GM19372 (cell line): ENCODE measurements at regions not wholly inside any gene's neighbourhood (a gene's known extent, or its start where the extent isn't known, plus 50 kb on each side); places are given as distances from the start of the nearest gene placed in this dataset.

Source experiments
- ATAC-seq: cut with Tn5 transposase; IDR thresholded peaks from one replicate; pipeline ENCODE4 v1.9.1; 2021; ENCODE audit warnings: mild to moderate bottlenecking, low read depth, moderate library complexity; ENCODE audit not compliant: unreplicated experiment

DNA sequence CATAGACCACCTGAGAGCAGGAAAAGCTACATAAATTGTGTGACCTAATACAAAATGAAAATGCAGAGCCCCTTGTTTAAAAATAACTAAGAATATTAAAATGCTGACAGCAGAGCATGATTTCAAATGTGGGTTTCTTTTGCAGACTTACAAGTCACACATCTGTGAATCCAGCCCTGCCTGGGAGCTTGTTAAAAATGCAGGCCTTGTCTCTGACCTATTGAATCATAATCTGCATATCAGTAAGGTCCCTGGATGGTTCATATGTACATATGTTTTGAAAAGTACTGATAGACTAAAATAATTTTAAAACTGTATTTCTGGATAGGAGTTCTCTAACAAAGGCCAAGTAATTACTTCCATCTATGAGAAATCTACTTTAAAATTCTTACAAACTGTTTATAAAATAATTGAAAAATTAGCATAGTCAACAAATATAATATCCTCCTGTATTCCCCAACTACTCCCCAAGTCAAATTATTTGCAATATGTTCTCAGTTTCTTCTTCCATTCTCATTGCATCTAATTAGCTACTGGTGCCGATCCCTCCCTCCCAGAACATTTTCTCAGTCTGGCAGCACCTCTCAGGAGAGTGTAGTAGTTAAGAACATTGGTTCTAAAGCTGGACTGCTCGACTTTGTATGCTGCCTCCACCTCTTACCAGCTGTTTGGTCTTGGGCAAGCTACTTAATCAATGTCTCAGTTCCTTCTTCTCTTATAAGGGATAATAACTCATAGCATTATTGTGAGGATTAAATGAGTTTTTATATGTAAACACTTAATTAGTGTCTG, 1040.4 kb upstream of the CDH2 start:
- no peak for ATAC-seq

DNA sequence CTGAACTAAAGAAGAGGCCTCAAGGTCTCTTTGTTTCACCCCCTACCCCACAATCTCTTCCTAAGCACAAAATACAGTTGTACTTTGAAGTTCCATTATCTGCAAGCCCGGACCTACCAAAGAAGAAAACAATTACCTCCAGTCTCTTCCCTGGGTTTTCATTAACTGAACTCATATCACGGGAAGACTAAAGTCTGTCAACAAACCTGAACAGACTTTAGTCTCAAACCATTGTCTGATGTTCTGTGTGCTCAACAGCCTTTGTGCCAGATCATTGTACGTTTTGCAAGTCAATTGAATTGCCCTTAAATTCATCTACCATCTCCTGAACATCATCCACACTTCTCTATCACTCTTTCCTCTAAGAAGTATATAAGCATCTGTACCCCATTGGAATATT, 1021.9 kb upstream of the CDH2 start:
- ATAC-seq = no peak

DNA sequence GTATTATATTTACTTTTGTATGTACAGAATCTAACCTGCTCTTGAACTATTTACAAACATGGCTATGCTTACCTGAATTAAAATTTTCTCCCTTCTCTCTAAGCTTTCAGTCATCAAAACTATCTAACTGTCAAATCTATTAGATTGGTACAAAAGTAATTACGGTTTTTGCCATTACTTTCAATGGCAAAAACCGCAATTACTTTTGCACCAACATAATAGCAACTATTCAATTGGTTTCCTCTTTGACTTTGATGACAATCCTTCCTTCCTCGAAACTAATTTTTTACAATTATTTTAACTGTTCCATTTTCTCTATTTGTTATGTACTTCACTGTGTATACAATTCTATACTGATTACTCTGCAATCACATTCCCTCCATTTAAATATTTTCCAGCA, 1019.4 kb upstream of the CDH2 start:
- ATAC-seq = no peak

DNA sequence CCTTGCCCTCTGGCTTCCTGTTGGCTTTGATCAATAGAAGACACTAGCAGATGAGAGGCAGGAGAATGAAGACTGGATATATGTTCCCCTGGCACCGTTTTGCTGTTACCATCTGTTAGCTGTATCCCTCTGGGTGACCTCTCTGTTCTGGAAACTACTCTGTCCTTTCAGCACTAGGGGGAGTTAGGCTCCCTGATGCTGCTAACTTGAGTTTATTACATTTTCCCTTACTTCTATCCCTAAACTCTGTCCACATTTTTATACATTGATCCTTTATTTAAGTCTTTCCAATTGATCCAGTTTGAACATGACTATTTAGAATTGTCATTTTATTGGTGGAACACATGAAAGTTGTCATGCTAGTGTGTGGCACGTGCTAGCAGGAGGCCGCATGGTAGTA, 1014.3 kb upstream of the CDH2 start:
- ATAC-seq = no peak

DNA sequence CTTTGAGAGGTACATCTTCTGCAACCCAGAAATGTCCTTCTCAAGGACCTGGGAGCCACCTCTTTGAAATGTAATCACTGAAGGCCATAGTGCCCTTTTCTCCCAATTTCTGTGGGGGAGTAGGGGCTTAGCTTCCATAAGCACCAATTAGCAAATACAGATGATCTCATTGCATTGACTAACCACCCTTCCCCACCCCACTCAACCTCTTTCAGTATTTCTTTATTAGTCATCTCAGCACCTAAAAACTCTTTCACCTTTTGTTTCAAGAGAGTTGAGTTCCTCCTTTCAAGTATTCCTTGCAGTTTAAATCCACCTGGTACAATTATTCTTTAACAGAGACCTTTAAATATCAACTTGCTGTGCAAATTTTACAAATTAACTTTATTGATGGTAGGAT, 1011.8 kb upstream of the CDH2 start:
- ATAC-seq = no peak

DNA sequence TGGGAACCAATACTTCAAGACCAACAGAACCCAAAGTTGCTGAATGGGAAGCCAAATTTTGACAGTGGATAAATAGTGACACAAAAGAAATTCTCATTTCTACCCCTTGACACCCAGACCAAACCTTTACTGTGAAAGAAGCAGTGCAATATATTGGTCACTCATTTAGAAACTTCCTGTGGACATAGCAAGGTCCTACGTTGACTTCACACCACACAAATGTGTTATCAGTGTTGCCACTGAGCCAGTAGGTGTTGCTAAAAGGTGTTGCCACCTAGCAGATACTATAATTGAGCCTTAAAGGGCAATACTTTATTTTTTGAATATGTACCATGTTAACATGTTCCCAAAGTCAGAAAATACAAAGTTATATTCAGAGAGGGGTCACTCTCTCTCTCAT, 1008.9 kb upstream of the CDH2 start:
- ATAC-seq = no peak

DNA sequence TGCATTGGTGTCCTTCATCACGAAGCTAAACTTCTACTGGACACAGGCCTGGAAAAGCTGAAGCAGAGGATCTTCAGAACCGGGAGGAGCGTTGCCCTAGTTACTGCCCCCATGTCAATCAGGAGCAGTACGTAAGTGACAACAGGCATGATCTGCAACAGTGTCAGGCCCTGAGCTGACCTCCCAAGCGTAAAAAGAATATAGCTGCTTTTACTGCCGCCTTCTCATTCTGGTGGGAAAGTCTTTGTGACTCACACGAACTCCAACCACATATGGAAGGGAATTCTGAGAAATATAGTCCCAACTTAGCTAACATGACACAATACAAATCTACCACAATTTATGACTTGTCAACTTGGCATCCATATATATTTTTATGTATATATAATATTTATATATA, 1007.7 kb upstream of the CDH2 start:
- no peak for ATAC-seq

DNA sequence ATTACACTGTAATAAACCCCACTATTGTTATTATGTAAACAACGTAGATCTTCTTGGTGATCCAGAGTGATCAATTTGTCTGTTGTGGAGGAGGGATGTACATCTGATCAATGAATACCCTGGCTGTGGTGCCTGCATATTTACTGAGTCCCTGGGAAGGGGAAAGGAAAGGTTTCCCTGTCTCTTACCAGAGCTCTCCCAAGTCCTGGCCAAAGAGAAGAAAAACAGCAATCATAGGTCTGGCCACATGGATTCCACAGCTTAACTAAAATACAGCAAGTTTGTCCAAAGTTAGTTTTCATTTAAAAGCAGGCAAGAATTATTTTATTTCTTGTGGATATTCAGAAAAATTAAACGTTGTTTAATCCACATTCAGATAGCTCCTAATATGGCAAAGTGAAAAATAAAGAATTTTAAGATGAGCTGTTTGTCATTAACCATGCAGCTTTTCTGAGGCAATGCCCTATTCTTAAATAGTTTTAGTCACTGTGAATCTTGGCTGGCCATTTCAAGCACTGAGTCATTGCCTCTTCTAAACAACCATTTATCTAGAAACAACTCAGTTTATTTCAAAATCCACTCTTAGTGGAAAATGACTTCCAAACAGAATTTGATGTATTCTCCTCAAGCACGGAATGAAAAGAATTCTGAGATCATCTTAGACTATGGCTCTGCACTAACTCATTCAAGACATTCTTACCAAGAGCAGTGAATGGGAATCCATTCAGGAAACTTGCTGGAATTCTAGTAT, 1004.4 kb upstream of the CDH2 start:
- ATAC-seq = no peak

DNA sequence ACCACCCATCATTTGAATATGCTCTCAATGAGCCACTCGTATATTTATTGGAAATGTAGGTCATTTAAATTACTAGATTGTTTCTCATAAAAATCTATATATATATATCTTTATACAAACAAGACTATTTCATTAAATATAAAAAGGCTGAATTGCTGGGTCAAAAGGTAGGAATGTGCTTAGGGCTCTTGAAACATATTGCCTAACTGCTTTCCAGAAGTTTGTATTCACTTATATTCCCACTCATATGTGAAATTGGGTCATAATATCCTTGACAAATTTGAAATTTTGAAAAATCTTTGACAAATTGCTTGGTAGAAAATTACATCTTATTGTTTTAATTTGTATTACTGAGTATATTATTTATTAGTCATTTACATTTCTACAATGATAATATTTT, 999.8 kb upstream of the CDH2 start:
- no peak for ATAC-seq

DNA sequence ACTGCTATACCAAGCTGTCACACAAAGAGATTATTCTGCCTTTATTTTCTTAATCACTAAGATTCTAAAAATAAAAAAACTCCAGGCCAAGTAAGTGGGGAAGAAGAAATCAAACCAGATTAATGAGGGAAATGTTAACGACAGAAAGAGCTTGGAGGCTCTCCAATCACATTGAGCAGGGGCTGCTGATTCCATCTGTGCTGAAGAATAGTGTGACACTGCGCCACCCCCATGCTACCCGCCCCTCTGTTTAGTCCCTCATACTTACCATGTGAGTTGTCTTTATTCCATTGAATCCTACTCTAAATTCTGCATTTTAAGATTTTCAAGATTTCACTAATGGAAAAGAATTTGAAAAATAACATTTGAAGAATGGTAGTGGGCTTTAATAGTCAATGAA, 998.0 kb upstream of the CDH2 start:
- no peak for ATAC-seq

DNA sequence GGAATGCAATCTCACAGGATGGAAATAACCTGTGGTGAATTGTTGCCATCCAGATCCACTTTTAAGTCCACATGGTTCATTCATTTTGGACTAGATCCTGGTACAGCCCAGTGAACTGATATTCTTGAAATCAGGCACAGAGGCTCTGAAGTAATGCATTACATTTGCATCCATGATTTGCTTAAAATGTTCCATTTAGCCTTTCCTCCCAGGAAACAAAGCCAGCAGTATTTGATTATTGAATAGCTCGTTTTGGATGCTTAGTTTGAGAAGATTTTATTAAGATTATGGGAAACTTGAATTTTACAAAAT, 995.8 kb upstream of the CDH2 start:
- no peak for ATAC-seq

DNA sequence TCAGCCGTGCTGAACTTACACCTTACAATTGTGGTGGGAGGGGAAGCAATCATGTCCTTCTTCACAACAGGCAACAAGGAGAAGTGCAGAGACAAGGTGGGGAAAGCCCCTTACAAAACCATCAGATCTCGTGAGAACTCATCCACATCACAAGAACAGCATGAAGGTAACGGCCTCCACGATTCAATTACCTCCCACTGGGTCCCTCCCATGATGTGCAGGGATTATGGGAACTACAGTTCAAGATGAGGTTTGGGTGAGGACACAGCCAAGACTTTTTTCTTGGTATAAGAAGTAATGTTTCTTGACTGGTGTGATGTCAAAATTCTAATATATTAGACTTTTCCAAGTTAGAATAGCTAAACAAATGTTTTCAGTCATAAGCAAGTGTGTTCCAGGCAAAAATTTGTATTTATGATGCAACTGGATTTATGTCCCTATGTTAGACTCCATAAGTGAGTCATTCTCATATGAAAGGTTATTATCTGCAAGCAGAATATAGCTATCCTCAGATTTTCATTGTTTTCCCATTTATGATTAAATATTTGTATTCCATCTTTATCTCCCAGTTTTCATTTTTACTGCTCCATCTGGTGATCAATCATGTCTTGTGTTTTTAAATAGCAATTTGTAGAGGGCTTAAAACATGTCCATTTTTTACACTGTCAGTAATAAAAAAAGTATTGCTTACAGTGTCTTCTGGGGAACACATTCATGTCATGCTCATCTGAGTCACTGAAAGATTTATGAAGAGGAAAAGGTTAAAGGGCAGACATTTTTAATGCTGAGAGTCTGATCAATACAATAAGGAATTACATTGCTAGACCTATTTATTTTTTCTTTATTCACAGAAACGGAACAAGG, 995.2 kb upstream of the CDH2 start:
- ATAC-seq = no peak

DNA sequence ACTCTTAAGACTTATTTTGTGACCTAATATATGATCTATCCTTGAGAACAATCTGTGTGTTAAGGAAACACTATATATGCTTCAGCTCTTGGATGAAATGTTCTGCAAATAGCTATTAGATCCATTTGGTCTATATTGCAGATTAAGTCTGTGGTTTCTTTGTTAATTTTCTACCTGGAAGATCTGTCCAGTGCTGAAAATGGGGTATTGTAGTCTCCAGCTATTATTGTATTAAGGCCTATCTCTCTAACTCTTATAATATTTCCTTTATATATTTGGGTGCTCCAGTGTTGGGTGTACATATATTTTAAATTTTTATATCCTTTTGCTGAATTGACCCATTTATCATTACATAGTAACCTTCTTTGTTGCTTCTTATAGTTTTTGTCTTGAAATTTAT, 992.7 kb upstream of the CDH2 start:
- ATAC-seq = no peak

DNA sequence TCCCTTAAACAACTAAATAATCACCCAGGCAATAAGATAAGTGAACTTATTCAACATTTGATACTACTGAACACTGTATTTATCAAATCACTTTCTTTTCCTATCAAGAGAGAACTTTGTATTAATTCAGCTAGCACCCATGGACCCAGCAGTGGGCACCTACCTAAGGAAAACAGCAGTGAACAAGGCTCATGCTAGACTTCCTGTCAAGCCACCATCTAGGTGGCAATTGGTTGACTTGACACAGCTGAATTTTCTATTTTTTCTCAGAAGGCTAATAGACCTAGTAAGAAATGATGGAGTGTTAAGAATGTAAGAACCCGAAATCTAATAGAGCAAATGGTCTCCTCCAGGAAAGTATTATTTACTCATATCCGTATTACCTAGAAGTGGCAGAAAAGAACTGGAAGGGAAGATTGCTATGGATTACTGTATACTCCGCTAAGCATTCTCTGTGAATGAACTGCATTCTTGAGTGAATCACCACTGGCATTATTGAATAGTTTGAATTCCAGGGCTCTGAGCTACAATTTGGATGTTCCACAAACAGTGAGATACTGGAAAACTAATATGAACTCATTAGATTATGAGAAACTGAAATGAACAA, 988.2 kb upstream of the CDH2 start:
- no peak for ATAC-seq

DNA sequence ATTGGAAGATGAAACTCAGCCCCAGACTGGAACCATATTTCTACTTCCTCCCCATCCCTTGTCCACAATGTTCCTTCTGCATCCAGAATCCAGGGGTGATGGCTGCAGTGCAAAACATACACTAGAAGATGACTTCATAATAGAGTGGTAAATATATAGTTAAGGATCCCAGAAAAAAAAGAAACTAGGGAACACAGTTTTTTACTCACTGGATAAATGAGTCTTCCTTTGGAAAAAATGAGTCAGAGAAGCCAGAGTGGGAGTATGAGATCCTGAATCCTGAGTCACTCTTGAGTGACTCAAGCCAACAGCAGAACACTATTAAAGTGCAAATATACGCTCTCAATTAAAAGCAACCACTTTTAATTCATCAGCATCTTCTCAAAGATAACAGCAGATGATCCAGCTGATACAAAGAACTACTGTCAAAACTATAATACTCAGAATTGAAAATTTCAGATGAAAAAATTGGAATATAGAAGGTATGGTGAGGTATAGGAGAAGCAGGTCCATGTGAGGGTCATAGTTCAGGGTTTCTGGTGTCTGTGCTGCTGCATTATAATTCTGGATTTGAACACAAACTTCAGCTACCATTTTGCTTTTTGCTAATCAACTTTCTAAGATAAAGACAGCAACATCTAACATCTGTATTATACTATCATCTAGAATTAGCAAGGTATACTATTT, 987.2 kb upstream of the CDH2 start:
- no peak for ATAC-seq

DNA sequence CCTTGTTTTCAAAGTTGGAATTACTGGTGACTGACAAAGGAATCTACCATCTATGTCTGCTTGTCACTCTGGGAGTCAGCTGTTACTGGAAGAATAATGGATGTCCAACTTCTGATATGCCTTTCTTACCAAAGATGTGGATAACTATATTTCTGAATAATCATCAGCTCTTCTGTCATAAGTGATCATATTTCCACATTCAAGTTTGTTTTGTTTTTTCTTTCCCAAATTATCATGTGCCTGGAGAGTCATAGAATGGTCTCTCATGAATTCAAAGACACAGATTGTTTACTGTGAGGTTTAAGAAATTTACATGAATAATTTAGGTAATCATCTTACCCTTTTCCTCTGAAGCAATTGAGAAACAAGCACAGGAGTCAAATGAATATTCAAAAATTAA, 986.7 kb upstream of the CDH2 start:
- no peak for ATAC-seq

DNA sequence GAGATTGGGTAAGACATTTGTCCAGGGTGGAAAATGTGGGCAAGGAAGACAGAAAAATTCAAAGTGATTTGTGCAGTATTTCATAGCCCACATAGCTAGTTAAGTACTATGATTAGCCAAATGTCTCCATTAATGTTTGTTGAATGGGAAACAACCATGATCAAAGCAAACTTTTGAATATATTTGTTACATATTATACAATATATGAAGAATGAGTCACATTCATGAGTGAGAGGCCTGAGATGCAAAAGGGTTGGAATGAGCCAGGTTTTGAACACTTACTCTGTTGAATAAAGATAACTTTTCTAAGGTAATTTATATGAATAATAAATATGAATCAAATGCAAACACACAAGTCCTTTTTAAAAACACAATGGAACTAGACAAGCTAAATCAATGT, 984.5 kb upstream of the CDH2 start:
- ATAC-seq = no peak

DNA sequence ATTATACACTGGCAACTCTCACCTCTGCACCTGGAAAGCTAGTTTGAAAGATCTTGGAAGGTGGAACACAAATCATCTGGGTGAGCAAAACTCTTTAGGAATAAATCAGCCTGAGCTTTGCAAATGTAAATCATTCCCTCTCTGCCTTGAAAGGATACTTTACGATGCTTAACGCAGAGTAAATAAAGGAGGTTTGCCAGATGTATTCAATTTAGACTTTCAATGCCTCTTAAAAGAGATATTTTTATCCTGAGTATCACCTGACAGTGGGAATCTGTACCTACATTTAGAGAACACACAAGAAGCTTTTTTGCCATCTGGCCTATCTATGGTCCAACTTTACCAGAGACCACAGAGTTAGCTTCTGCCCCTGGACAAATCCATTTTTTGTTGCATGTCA, 983.2 kb upstream of the CDH2 start:
- no peak for ATAC-seq

DNA sequence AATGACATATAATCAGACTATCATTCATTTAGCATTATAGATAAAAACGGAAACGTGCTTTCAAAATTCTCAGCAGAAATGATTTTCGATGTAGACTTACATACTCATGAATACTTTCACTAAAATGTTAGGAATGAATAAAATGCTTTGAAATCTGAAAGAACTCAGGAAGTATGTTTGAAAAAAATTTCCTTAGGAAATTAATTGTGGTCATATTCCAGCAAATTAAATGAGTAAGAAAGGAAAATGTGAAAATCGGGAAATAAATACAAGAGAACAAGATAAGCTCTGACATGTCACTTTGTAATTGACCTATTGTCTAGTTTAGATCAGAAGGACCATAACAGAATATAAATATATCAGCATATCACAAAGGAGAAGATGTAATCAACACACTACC, 981.0 kb upstream of the CDH2 start:
- ATAC-seq = no peak

DNA sequence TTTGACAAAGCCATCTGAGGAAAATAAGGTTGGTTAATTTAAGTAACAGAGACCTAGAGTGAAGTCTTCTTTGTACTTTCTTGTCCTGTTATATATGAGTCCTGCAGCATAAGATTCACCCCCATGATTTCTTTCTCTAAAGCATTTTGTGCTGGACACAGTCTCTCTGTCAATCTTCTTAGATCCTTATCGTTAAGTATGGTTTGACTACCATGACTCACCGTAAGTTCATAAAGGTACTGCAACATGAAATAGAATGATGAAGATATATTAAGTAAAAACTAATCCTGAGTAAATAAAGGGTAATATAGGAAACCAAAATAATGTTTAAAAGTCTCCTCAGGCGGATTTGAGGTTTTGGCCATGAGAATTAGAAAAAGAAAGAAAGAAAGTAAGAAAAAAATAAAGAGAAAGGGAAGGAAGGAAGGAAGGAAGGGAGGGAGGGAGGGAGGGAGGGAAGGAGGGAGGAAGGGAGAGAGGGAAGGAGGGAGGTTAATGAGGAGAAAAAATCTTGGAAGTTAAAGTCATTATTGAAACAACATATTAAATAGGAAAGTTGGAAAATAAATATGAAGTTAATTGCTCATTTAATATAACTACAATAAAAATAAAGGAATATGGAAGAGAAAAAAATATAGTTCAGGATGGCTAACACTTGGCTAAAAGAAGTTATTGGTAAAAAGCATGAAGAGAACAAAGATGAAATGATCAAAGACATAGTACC, 980.3 kb upstream of the CDH2 start:
- ATAC-seq = no peak
